Activated B cell treated with CpG ODN at 0.5 μM for 24 hours (primary cell): ENCODE measurements at regions not wholly inside any gene's neighbourhood (a gene's known extent, or its start where the extent isn't known, plus 50 kb on each side); places are given as distances from the start of the nearest gene placed in this dataset.

Source experiments
- ATAC-seq: fragments of 200-7000 bp; cut with Tn5 transposase; one replicate; pipeline ENCODE4 v1.10.0; 2021; ENCODE audit warnings: low read depth, mild to moderate bottlenecking, moderate library complexity
- CTCF ChIA-PET: fragments of 350-600 bp; sonication (Branson Sonifier 250); formaldehyde crosslinking; loops from one replicate; lab custom pipeline; 2021; ENCODE audit warnings: antibody characterized with exemption; lab: Charles Lee
- POLR2A ChIA-PET: fragments of 350-600 bp; sonication (Branson Sonifier 250); formaldehyde crosslinking; loops from one replicate; lab custom pipeline; 2021; ENCODE audit warnings: antibody characterized with exemption; lab: Charles Lee
- DNase-seq: peaks from one replicate; pipeline ENCODE4 v3.0.0; 2022
- H3K27ac Mint-ChIP-seq: one replicate; pipeline ENCODE4 v1.8.0; 2020; ENCODE audit warnings: mixed read lengths
- H3K27me3 Mint-ChIP-seq: one replicate; pipeline ENCODE4 v1.8.0; 2021; ENCODE audit warnings: mixed read lengths
- H3K36me3 Mint-ChIP-seq: one replicate; pipeline ENCODE4 v1.8.0; 2021; ENCODE audit warnings: low read depth, mixed read lengths
- H3K4me1 Mint-ChIP-seq: one replicate; pipeline ENCODE4 v1.8.0; 2021; ENCODE audit warnings: mixed read lengths
- H3K4me3 Mint-ChIP-seq: one replicate; pipeline ENCODE4 v1.8.0; 2020; ENCODE audit warnings: mild to moderate bottlenecking, mixed read lengths
- H3K9me3 Mint-ChIP-seq: one replicate; pipeline ENCODE4 v1.8.0; 2020; ENCODE audit warnings: mixed read lengths
- CTCF ChIP-seq: fragments of 200-600 bp; IDR thresholded peaks from one replicate; pipeline ENCODE4 v1.8.0; 2022; ENCODE audit warnings: antibody characterized with exemption, mild to moderate bottlenecking
- intact Hi-C: fragments of 100-400 bp; cut with micrococcal nuclease; formaldehyde crosslinking; loops from one replicate; pipeline ENCODE4 v1.15.1; 2024

- ChIA-PET CTCF (no interaction called here), POLR2A (no interaction called here)
- ATAC-seq: no peak
- no peak for TF ChIP-seq CTCF
- Mint-ChIP-seq H3K36me3 (no peaks in the 10 kb centered on the region), H3K27ac (no peak overlapping the region), H3K4me1 (peaks cover 5% of the 10 kb centered on the region), H3K4me3 (no peak overlapping the region), H3K9me3 (no peaks in the 10 kb centered on the region), H3K27me3 (peaks cover 2% of the 10 kb centered on the region)
- intact Hi-C loops: no loop called here
- no peak for DNase-seq
These were observed 74.0 kb upstream of the WNT11 start for GRCh38 chr11:76280151-76280881.

GRCh38 chr11:76279646-76280045 is 73.3 kb upstream of the WNT11 start:
- POLR2A ChIA-PET: no interaction called here
- intact Hi-C loops: no loop called here
- DNase-seq (no peak), ATAC-seq (no peak)
- Mint-ChIP-seq H3K4me3 (no peak overlapping the region), H3K27me3 (peaks cover 2% of the 10 kb centered on the region), H3K9me3 (no peaks in the 10 kb centered on the region), H3K36me3 (no peaks in the 10 kb centered on the region), H3K27ac (no peak overlapping the region), H3K4me1 (peaks cover 5% of the 10 kb centered on the region)
- no peak for TF ChIP-seq CTCF
- CTCF ChIA-PET: no interaction called here

DNA sequence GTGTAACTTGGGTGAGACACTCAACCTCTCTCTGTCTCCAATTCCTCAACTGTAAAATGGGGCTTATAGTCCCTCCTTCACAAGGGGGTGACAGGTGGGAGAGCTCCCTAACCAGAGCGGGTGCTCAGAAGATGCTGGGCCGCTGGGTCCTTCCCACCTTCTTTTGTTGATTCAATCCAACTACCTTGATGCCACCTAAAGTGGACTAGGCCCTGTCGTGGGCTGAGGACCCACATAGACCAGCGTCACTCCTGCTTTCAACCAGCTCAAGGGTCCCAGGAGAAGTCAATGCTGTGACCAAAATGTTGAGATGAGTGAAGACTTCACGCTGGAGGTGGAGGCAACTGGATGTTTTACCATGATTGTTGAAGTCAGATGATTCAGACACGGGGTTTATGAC is 72.7 kb upstream of the WNT11 start:
- ATAC-seq (no peak), DNase-seq (no peak)
- no peak overlapping the region for H3K4me3 Mint-ChIP-seq
- POLR2A ChIA-PET: no interaction called here
- no peaks in the 10 kb centered on the region for H3K9me3 Mint-ChIP-seq
- no peak for TF ChIP-seq CTCF
- H3K4me1 Mint-ChIP-seq: peaks cover 5% of the 10 kb centered on the region
- CTCF ChIA-PET: no interaction called here
- intact Hi-C loops: no loop called here
- H3K36me3 Mint-ChIP-seq: no peaks in the 10 kb centered on the region
- peaks cover 2% of the 10 kb centered on the region for H3K27me3 Mint-ChIP-seq
- H3K27ac Mint-ChIP-seq: no peak overlapping the region

GRCh38 chr11:76278526-76278925 is 72.2 kb upstream of the WNT11 start:
- no peak for DNase-seq
- H3K27me3 Mint-ChIP-seq: peaks cover 2% of the 10 kb centered on the region
- POLR2A ChIA-PET: no interaction called here
- CTCF ChIA-PET: no interaction called here
- H3K4me3 Mint-ChIP-seq: no peak overlapping the region
- ATAC-seq: no peak
- no peaks in the 10 kb centered on the region for H3K36me3 Mint-ChIP-seq
- H3K27ac Mint-ChIP-seq: no peak overlapping the region
- TF ChIP-seq CTCF: no peak
- intact Hi-C loops: no loop called here
- no peaks in the 10 kb centered on the region for H3K9me3 Mint-ChIP-seq
- peaks cover 5% of the 10 kb centered on the region for H3K4me1 Mint-ChIP-seq

- Mint-ChIP-seq H3K36me3 (no peaks in the 10 kb centered on the region), H3K27ac (no peak overlapping the region), H3K27me3 (peaks cover 2% of the 10 kb centered on the region), H3K9me3 (no peaks in the 10 kb centered on the region), H3K4me3 (no peak overlapping the region), H3K4me1 (peaks cover 5% of the 10 kb centered on the region)
- POLR2A ChIA-PET: no interaction called here
- ATAC-seq: no peak
- no peak for TF ChIP-seq CTCF
- CTCF ChIA-PET: no interaction called here
- intact Hi-C loops: no loop called here
- no peak for DNase-seq
These were observed 71.2 kb upstream of the WNT11 start for GRCh38 chr11:76277298-76278175.
